Peyer's patch (tissue), 4 donors: ENCODE measurements at regions not wholly inside any gene's neighbourhood (a gene's known extent, or its start where the extent isn't known, plus 50 kb on each side); places are given as distances from the start of the nearest gene placed in this dataset.

Experiments used
- DNase-seq, 3 donors: peaks; one replicate each; pipeline ENCODE4 v3.0.0-alpha.2; 2017 to 2019
- H3K27ac ChIP-seq, 4 donors: fragments of 200-600 bp; sonication (generic); one replicate each; pipeline ENCODE4 v1.5.1; 2016 to 2019
- H3K27me3 ChIP-seq, 2 donors: fragments of 200-600 bp; sonication (generic); one replicate each; pipeline ENCODE4 v1.5.1; 2019
- H3K36me3 ChIP-seq, 3 donors: fragments of 200-600 bp; sonication (generic); one replicate each; pipeline ENCODE4 v1.5.1; 2016 to 2019
- H3K4me1 ChIP-seq, 4 donors: fragments of 200-600 bp; sonication (generic); one replicate each; pipeline ENCODE4 v1.5.1; 2016 to 2019
- H3K4me3 ChIP-seq, 4 donors: fragments of 200-600 bp; sonication (generic); 1 replicate in 3 of 4; 2 replicates in 1 of 4; pipeline ENCODE4 v1.5.1; 2016 to 2019; ENCODE audit warnings: mild to moderate bottlenecking in 1 of 4
- H3K9me3 ChIP-seq, 4 donors: fragments of 200-600 bp; sonication (generic); one replicate each; pipeline ENCODE4 v1.5.1; 2016 to 2019; ENCODE audit warnings: mild to moderate bottlenecking in 1 of 4
- CTCF ChIP-seq, 6 experiments: fragments of 450-650 bp in 4 of 6; fragments of 200-600 bp in 2 of 6; sonication (generic) in 1 of 6; IDR thresholded peaks; one replicate each; pipeline ENCODE4 v1.5.1; 2017 to 2019; ENCODE audit warnings: antibody characterized with exemption in 6 of 6, mild to moderate bottlenecking in 3 of 6, moderate library complexity in 1 of 6
- POLR2A ChIP-seq, 2 donors: fragments of 450-650 bp; IDR thresholded peaks; one replicate each; pipeline ENCODE4 v1.5.1; 2017; ENCODE audit warnings: antibody characterized with exemption in 2 of 2, mild to moderate bottlenecking in 2 of 2, moderate library complexity in 2 of 2

GRCh38 chrX:123087326-123087725, 96.8 kb upstream of the GRIA3 start:
- Histone ChIP-seq H3K4me3 (no peak overlapping the region), H3K27ac (no peak overlapping the region), H3K9me3 (no peaks in the 10 kb centered on the region), H3K36me3 (no peaks in the 10 kb centered on the region), H3K4me1 (no peaks in the 10 kb centered on the region), H3K27me3 (no peaks in the 10 kb centered on the region)
- DNase-seq, result no peak
- no peak for TF ChIP-seq CTCF (IDR thresholded peaks at IDR 0.05)
- TF ChIP-seq POLR2A (IDR thresholded peaks at IDR 0.05), result no peak

- Histone ChIP-seq H3K4me3 (no peak overlapping the region), H3K9me3 (no peaks in the 10 kb centered on the region), H3K4me1 (no peaks in the 10 kb centered on the region), H3K27ac (no peak overlapping the region), H3K27me3 (no peaks in the 10 kb centered on the region), H3K36me3 (no peaks in the 10 kb centered on the region)
- TF ChIP-seq CTCF (IDR thresholded peaks at IDR 0.05) (no peak), POLR2A (IDR thresholded peaks at IDR 0.05) (no peak)
- no peak for DNase-seq
These were observed 95.7 kb upstream of the GRIA3 start for GRCh38 chrX:123088331-123088730.

GRCh38 chrX:123088930-123089329, 95.1 kb upstream of the GRIA3 start:
- H3K4me3 ChIP-seq, result no peak overlapping the region
- H3K9me3 ChIP-seq, result no peaks in the 10 kb centered on the region
- H3K27ac ChIP-seq, result no peak overlapping the region
- H3K36me3 ChIP-seq, result no peaks in the 10 kb centered on the region
- no peaks in the 10 kb centered on the region for H3K27me3 ChIP-seq
- no peak for DNase-seq
- no peaks in the 10 kb centered on the region for H3K4me1 ChIP-seq
- no peak for TF ChIP-seq CTCF (IDR thresholded peaks at IDR 0.05)

- no peaks in the 10 kb centered on the region for H3K9me3 ChIP-seq
- H3K27me3 ChIP-seq, result no peaks in the 10 kb centered on the region
- H3K4me1 ChIP-seq, result no peaks in the 10 kb centered on the region
- no peak for DNase-seq
- no peak for TF ChIP-seq CTCF (IDR thresholded peaks at IDR 0.05)
- TF ChIP-seq POLR2A (IDR thresholded peaks at IDR 0.05), result no peak
- H3K27ac ChIP-seq, result no peak overlapping the region
- H3K36me3 ChIP-seq, result no peaks in the 10 kb centered on the region
- no peak overlapping the region for H3K4me3 ChIP-seq
These were observed 90.3 kb upstream of the GRIA3 start for GRCh38 chrX:123093792-123094191.

GRCh38 chrX:123108513-123109427, 75.3 kb upstream of the GRIA3 start:
- H3K36me3 ChIP-seq, result no peaks in the 10 kb centered on the region
- no peak for TF ChIP-seq POLR2A (IDR thresholded peaks at IDR 0.05)
- TF ChIP-seq CTCF (IDR thresholded peaks at IDR 0.05), result no peak
- no peak overlapping the region for H3K4me3 ChIP-seq
- no peaks in the 10 kb centered on the region for H3K9me3 ChIP-seq
- DNase-seq, result no peak
- no peak overlapping the region for H3K27ac ChIP-seq
- no peaks in the 10 kb centered on the region for H3K27me3 ChIP-seq
- no peaks in the 10 kb centered on the region for H3K4me1 ChIP-seq
